Kidney tubule cell (primary cell): ENCODE measurements at regions not wholly inside any gene's neighbourhood (a gene's known extent, or its start where the extent isn't known, plus 50 kb on each side); places are given as distances from the start of the nearest gene placed in this dataset.
A peak's percentile ranks its signal among the peaks of the same experiment; 100 is the strongest.

ENCODE experiments used
- DNase-seq: peaks from one replicate; pipeline ENCODE4 v3.0.0-alpha.2; 2018; ENCODE audit warnings: low spot score

DNA sequence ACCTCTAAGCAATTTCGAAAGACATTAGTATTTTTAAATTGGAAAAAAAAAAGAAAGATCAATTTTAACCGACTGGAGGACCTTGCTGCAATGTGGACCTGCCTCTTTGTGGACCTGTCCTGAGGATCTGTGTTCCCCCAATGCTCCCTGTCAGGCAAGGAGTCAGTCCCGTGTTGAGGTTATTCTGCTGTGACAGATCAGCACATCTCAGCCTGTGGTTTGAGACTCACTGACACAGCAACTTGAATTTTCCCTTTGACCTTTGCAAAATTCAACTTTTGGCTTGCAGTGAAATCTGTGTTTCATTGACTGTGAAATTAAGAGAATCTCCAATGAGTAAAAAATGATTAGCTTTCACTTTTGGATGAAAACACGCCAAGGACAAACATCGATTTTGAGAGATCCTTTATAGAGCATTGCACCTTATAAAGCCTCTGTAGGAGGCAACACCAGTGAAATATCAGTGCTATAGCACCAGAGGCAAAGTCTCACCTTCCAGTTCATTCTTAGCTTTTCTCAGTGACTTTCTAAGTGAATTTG, 186.9 kb downstream of the GPAT3 start:
- DNase-seq: no peak

DNA sequence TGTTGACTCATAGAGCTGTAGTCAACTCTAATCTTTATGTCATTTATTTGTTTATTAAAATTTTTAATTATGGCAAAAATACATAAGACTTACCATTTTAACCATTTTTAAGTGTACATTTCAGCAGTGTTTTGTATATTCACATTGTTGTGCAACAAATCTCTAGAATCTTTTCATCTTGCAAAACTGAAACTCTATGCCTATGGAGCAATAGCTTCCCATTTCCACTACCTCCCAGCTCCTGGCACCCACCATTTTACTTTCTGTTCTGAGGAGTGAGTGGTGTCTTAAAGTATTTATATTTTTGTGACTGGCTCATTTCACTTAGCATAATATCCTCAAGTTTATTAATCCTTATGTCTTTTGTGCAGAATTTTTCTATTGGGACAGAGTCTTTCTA, 181.0 kb downstream of the GPAT3 start:
- DNase-seq: no peak

DNA sequence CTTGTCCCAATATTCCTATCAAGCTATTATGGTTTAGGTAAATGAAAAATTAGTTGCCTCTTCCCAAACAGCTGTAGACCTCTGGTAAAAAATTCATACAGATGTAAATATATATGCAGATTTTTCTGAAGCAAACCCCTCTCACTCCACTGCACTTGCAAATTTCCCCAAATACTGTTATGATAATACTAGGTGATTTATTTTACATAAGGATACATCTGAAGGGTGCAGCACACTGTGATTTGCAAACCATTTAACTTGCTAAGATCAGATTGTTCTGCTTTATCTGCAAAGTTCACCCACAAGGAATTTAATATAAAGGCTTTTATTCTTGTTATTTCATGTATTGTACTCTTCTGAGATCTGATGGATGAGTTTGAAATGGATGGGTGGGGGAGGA, 177.0 kb downstream of the GPAT3 start:
- DNase-seq: no peak

DNA sequence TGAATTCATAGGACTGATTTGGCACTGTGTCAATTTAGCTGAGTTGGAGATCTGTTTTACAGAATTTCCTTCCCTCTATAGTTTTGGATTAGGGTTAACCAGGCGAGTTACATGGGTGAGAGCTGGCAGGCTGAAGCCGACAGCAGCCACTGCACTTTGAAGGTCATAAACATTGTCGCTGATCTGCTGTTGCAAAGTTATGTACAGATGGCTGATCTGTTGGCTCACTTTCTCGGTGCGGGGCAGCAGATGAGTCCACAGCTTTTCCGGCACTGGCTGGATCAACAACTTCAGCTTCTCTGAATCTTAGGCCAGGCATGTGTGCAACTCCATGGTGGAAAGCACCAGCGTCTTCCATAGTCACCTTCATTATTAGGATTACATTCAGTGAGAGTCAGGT, 173.7 kb downstream of the GPAT3 start:
- DNase-seq: peak; percentile 35

DNA sequence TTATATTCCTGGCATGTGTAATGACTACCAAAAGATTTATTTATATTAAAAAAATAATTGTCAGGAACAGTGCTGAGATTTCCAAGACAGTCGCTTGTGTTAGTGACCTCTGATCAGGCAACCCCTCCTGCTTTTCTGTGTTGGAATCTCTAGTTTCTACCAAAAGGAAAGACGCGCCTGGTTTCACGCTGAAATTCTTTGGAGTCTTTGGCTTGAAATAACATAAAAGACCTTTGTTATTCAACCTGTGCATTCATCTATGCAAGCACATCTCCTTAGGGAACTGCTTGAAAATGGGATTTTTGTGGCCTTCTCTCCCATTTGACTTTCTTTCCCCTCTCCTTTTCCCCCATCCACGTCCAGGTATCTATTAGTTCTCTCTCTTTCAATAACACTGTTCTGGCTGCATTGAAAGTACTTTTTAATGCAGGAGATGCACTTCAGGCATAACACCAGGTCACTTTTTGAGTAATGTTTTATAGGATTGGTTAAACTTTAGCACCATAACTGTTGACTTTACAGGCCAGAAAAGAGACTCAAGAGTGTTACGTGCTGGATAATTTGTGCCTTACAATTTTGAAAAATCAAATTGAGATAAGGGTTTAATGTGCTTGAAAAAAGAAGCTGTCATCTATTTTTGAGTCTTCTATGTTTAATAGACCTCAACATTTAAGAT, 172.7 kb downstream of the GPAT3 start:
- peak; percentile 43 for DNase-seq

DNA sequence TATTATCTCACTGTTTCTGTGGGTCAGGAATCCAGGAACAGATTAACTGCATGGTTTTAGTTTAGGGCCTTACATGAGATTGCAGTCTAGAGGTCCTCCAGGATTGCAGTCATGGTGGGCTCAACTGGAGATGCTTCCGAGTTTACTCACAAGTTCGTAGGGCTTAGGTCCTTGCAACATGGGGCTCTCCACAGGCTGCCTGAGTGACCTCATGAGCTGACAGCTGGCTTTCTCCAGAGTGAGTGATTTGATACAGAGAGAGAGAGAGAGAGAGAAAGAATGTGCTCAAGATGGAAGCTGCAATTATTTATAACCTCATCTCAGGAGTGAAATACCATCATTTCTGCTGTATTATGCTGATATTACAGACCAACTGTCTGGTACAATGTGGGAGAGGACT, 168.9 kb downstream of the GPAT3 start:
- DNase-seq: no peak

DNA sequence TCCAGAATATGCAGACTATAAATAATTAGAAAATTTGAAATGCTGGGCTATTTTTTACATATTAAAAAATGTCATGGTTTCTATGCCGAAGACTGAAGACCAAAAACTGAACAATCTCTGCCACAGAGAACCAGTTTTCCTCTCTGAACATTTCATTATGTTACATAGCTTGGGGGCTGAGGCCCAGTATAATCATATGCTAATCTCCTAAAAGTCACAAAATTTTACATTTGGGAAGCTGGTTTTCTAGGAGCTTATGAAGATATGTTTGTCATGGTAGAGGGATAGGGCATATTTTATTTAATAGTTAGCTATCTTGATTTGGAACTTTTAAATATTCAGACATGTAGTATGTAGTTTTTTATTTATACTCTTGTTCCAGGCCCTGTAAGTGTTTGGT, 167.8 kb downstream of the GPAT3 start:
- no peak for DNase-seq

DNA sequence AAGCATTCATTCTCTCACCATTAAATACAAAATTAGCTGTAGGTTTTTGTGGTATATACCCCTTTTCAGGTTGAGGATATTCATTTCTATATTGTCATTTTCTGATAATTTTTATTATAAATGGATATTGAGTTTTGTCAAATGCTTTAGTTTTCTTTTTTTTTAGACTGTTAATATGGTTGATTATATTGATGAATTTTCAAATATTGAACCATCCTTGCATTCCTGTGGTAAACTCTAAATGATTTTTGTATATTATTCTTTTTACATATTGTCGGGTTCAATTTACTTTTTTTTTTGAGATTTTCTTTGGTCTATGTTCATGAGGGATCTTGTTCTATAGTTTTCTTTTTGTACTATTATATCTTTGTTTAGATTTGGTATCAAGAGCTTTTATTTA, 165.1 kb downstream of the GPAT3 start:
- no peak for DNase-seq

DNA sequence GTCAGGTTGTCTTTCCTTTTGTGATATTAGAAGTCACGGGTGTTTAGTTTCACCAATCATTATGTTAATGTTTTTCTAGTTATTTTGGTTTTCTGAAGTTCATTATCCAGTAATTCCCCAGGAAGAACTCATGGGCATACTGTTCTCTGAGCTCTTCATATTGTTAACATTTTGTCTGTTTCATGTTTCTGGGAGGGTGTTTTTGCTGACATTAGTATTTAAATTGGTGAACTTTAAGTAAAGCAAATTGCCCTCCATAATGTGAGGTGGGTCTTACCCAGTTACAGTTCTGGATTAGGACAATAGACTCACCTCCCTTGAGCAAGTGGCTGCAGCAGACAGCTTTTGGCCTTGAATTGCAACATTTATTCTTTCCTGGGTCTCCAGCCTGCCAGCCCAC, 163.4 kb downstream of the GPAT3 start:
- no peak for DNase-seq

DNA sequence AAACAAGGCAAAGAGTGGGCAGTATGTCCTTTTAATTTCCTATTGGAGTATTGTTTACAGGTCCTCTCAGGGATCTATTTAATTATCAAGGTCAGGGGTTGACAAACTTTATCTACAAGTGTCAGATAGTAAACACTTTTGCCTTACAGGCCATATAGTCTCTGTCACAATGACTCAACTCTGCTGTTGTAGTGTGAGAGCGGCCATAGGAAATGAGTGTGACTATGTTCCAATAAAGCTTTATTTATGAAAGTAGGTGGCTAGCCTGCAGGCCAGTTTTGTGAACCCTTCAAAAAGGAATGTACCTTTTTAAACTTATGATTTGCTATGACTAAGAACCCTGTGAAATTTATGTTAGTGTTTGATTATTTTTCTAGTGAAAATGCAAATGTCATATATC, 156.1 kb downstream of the GPAT3 start:
- DNase-seq: no peak

DNA sequence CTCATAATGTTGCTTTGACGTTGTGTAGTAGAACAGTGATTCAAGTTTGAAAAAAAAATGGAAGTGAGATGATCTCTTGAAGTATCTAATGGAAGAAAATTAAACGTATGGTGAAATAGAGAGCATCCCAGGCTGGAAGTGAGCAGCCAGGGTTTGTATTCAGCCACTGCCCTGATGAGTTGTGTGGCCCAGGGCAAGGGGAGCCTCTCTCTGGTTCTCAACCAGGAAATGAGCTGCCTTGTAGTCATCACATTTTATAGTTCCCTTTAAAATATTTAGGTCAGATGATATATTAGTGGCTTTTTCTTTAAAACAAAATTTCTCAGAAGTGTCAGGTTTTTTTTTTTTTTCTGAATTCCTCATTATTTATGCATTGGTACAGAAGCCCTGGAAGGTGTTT, 150.3 kb downstream of the GPAT3 start:
- peak; percentile 17 for DNase-seq

DNA sequence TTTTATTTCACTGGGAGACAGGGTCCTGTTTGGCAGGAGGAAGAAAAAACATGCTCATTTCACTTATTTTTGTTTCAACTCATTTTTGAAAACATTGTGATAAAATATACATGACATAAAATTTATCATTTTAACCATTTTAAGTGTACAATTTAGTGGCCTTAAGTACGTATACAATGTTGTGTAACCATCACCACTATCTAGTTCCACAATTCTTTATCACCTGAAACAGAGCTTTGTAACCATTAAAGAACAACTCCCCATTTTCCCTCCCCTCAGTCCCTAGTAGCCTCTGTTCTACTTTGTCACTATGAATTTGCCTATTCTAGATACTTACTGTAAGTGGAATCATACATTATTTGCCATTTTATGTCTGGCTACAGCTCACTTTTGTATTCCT, 143.8 kb downstream of the GPAT3 start:
- DNase-seq: no peak

DNA sequence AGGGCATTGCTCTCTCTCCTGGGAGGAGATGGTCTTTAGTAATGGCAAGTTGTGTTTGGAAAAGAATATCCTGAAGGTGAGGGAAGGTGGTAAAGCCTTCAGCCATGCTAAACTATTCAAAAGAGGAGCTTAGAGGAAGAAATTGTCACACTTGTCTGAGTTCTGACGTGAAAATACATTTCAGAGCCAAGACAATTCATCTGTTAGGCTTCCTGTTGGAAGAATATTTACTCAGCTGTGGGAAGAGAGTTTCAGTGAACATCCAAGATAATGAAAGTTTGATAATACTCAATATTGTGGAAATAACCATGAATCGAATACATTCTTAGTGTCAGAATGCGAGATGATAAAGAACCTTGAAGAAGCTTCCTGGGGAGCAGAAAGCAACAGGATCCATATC, 143.3 kb downstream of the GPAT3 start:
- DNase-seq: no peak

DNA sequence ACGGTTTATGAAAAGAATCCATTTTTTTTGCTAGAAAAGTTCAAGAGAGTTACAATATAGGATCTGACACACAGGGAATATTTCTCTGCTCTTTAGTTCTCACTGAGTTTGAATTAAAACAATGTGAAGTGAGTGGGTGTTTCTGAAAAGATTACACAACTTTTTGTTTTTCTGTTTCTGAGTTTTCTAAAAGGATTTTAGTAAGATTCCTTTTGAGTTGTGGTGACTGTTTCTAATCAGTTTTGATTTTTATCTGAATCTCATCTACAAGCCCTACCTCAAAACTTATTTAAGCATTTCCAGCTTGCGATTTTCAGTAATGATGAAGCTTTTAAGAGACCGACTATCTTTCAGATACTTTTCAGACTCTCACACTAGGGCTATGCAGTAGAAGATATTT, 141.7 kb downstream of the GPAT3 start:
- DNase-seq: no peak

DNA sequence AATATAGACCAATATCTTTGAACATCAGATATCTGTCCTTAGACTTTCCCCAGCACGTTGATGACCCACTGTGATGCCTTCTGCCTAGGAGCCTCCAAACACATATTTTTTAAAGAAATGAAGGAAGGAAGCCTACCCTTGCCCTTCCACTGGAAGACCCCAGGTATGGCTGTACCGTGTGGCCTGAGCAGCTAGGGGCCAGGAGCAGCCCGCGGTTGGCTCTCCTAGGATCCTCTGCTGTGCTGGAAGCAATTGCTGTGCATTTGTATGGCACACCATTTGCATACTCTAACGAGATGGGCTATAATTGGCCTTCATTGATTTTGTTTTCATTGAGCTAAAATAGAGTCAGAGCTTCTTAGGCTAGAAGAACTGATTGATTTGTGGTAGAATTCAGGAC, 128.8 kb downstream of the GPAT3 start:
- DNase-seq: no peak

DNA sequence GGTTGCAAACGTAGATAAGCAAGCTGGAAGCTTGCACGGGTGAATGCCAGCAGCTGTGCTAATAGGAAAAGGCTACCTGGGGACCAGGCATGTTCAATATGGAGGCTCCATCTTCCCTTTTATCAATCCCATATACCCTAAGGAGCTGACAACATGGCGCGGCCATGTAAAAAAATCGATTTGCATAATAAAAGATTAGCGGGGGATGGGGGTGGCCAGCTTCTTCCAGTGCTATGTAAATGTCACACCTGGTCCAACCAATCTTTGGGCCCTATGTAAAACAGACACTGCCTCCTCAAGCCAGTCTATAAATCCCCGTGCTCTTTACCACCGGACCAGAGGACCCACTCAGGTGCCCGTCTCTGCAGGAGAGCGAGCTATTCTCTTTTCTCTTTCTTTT, 128.2 kb downstream of the GPAT3 start:
- DNase-seq: no peak

DNA sequence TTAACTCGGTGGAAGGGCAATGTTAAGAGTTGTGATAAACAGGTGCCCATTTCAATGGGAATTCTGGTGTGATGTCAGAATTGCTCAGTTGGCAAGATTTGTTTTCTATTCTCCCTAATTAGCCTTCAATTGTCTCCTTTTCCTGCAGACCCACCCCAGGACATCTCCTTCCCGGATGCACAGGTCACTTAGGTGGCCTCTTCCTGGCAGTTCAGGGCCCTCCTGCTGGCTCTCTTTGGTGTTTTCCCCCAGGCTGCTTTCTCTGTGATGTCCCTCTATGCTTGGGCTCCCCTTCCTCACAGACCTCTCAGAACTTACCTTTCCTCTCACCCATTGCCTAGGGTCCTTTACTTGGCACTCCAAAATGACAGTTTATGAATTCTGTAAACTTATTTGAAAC, 126.3 kb downstream of the GPAT3 start:
- DNase-seq: no peak

DNA sequence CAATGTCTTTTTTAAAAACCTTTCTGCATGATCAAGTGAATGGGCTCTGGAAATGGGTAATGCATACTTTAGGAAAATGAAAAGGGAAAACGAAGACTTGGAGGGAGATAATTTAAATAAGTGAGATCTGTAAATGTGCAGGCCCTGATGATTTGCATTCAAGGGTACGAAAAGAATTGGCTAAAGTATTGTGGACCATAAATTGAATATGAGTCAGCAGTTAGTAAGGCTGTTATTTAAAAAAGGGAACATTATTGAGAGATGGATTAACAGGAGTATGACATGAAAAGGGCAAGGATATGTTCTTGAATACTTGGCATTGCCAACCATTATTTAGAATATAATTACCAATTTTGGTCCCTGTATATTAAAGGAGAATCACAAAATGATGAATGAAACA, 125.5 kb downstream of the GPAT3 start:
- no peak for DNase-seq

DNA sequence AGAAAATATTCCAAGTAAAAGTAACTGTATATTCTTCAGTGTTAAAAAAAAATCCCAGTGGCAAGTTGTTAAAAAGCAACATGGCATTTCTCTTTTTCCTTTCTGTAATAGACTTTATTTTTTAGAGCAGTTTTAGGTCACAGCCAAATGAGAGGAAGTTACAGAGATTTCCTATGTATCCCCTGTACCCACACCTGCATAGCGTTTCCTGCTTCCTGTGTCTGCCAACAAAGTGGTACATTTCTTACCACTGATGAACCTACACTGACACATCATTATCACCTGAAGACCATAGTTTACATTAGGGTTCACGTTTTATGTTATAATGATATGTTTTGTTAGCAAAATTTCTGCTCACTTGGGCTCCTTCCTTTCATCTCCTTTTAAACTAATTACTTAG, 124.7 kb downstream of the GPAT3 start:
- DNase-seq: no peak

DNA sequence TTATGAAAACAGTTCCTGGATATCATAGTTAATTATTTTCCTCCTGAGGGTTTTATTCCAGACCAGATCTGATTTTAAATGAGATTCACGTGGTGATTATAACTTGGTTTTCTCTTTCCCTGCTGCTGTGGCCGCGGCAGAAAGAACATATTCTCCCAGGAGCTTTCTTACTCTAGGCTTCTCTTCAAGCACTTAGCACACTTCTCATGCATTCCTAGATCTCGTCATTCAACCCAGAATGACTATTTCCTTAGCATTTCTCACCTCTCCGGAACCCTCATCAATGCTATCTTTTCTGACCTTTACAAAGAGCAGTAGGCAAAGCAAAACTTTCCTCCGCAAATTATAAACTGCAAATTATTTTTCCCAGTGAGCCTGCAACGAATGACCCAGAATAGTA, 122.9 kb downstream of the GPAT3 start:
- peak; percentile 18 for DNase-seq

DNA sequence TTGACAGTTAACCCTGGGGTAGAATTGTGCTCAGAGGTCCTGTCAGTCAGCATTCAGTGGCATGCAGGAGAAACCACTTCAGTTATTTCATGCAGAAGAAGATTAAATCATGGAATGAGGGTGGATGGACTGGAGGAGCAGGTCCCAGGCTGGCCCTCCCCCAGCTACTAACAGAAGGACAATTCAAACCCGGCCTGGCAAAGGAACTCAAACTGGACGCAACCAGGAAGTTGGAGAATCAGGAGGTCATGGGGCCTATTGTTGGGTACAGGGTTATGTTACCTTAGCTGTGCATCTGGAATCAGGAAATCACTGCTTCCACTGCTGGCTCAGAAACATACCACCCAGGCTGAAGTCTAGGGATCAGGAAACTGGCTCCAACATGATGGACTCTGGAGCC, 121.4 kb downstream of the GPAT3 start:
- peak; percentile 6 for DNase-seq
